Mammary epithelial cell (primary cell): ENCODE measurements at regions not wholly inside any gene's neighbourhood (a gene's known extent, or its start where the extent isn't known, plus 50 kb on each side); places are given as distances from the start of the nearest gene placed in this dataset.

Experiments
- EZH2 ChIP-seq: IDR thresholded peaks from 2 replicates; pipeline ENCODE4 v1.6.1; 2012; ENCODE audit warnings: low read length, inconsistent platforms, borderline replicate concordance
- TF ChIP-seq, protein P1 (sequence below), 2 donors: IDR thresholded peaks in 1 of 2; conservative IDR thresholded peaks in 1 of 2; 2 replicates each; pipeline ENCODE4 v1.5.1; 2011 to 2012; ENCODE audit warnings: inconsistent platforms in 2 of 2, low read length in 2 of 2, mild to moderate bottlenecking in 2 of 2, control low read depth in 1 of 2, low read depth in 1 of 2; ENCODE audit not compliant: insufficient read depth in 1 of 2; ENCODE audit errors: extremely low read depth in 1 of 2

GRCh38 chr13:34733721-34734120 lies 208.3 kb upstream of the NBEA start:
- TF ChIP-seq, protein P1, sequence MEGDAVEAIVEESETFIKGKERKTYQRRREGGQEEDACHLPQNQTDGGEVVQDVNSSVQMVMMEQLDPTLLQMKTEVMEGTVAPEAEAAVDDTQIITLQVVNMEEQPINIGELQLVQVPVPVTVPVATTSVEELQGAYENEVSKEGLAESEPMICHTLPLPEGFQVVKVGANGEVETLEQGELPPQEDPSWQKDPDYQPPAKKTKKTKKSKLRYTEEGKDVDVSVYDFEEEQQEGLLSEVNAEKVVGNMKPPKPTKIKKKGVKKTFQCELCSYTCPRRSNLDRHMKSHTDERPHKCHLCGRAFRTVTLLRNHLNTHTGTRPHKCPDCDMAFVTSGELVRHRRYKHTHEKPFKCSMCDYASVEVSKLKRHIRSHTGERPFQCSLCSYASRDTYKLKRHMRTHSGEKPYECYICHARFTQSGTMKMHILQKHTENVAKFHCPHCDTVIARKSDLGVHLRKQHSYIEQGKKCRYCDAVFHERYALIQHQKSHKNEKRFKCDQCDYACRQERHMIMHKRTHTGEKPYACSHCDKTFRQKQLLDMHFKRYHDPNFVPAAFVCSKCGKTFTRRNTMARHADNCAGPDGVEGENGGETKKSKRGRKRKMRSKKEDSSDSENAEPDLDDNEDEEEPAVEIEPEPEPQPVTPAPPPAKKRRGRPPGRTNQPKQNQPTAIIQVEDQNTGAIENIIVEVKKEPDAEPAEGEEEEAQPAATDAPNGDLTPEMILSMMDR (conservative IDR thresholded peaks at IDR 0.05 in 1 of 2, IDR thresholded peaks at IDR 0.05 in 1 of 2; ENCODE audit: extremely low read depth in 1 of 2, insufficient read depth in 1 of 2, low read depth in 1 of 2, low read length in 2 of 2) = no peak
- no peak for TF ChIP-seq EZH2
